ENCODE measurements at regions not wholly inside any gene's neighbourhood (a gene's known extent, or its start where the extent isn't known, plus 50 kb on each side); places are given as distances from the start of the nearest gene placed in this dataset.

GRCh38 chr6:166778776-166779175 lies 151.7 kb upstream of the RPS6KA2 start:
- 83% methylated on average over 14 of the region's 14 CpGs for WGBS
- no peaks in the 10 kb centered on the region for H3K27me3 ChIP-seq
- DNase-seq (ENCODE audit: low spot score in 2 of 2) = no peak

GRCh38 chr6:166778046-166778445 lies 151.0 kb upstream of the RPS6KA2 start:
- Histone ChIP-seq H3K4me1 (no peaks in the 10 kb centered on the region), H3K27ac (no peak overlapping the region), H3K9me3 (no peaks in the 10 kb centered on the region), H3K27me3 (peaks cover under 1% of the 10 kb centered on the region), H3K36me3 (no peaks in the 10 kb centered on the region), H3K4me3 (no peak overlapping the region)
- no peak for DNase-seq (ENCODE audit: low spot score in 2 of 2)
- WGBS = 77% methylated on average over 9 of the region's 9 CpGs
- no peak for TF ChIP-seq POLR2AphosphoS5 (IDR thresholded peaks at IDR 0.05)
- no peak for TF ChIP-seq POLR2A (IDR thresholded peaks at IDR 0.05)
- no peak for TF ChIP-seq CTCF (IDR thresholded peaks at IDR 0.05)
- no peak for TF ChIP-seq EP300 (IDR thresholded peaks at IDR 0.05)

More at GRCh38 chr6:166778776-166779175, 151.7 kb upstream of the RPS6KA2 start:
- H3K27ac ChIP-seq = no peak overlapping the region
- no peaks in the 10 kb centered on the region for H3K36me3 ChIP-seq
- TF ChIP-seq EP300 (IDR thresholded peaks at IDR 0.05) (no peak), CTCF (IDR thresholded peaks at IDR 0.05) (no peak), POLR2A (IDR thresholded peaks at IDR 0.05) (no peak), POLR2AphosphoS5 (IDR thresholded peaks at IDR 0.05) (no peak)
- no peaks in the 10 kb centered on the region for H3K4me1 ChIP-seq
- H3K4me3 ChIP-seq = no peak overlapping the region
- no peaks in the 10 kb centered on the region for H3K9me3 ChIP-seq

GRCh38 chr6:166777096-166777630 lies 150.1 kb upstream of the RPS6KA2 start:
- TF ChIP-seq EP300 (IDR thresholded peaks at IDR 0.05) = no peak
- Histone ChIP-seq H3K9me3 (no peaks in the 10 kb centered on the region), H3K27ac (no peak overlapping the region), H3K36me3 (no peaks in the 10 kb centered on the region), H3K4me3 (no peak overlapping the region), H3K27me3 (peaks cover 3% of the 10 kb centered on the region), H3K4me1 (no peaks in the 10 kb centered on the region)
- WGBS = 84% methylated on average over 14 of the region's 14 CpGs
- no peak for DNase-seq (ENCODE audit: low spot score in 2 of 2)

GRCh38 chr6:166776571-166776970 lies 149.5 kb upstream of the RPS6KA2 start:
- TF ChIP-seq POLR2AphosphoS5 (IDR thresholded peaks at IDR 0.05) = no peak
- TF ChIP-seq CTCF (IDR thresholded peaks at IDR 0.05) = no peak
- no peak for TF ChIP-seq EP300 (IDR thresholded peaks at IDR 0.05)
- no peak for DNase-seq (ENCODE audit: low spot score in 2 of 2)
- H3K9me3 ChIP-seq = no peaks in the 10 kb centered on the region
- 83% methylated on average over 12 of the region's 12 CpGs for WGBS
- H3K36me3 ChIP-seq = no peaks in the 10 kb centered on the region
- no peak overlapping the region for H3K27ac ChIP-seq
- H3K4me1 ChIP-seq = no peaks in the 10 kb centered on the region
- peaks cover 3% of the 10 kb centered on the region for H3K27me3 ChIP-seq
- no peak overlapping the region for H3K4me3 ChIP-seq

GRCh38 chr6:166775923-166776220 lies 148.8 kb upstream of the RPS6KA2 start:
- Histone ChIP-seq H3K4me1 (no peaks in the 10 kb centered on the region), H3K4me3 (no peak overlapping the region), H3K9me3 (no peaks in the 10 kb centered on the region), H3K27ac (no peak overlapping the region), H3K36me3 (no peaks in the 10 kb centered on the region), H3K27me3 (peaks cover 3% of the 10 kb centered on the region)
- 75% methylated on average over 9 of the region's 9 CpGs for WGBS
- no peak for DNase-seq (ENCODE audit: low spot score in 2 of 2)
- no peak for TF ChIP-seq EP300 (IDR thresholded peaks at IDR 0.05)
- TF ChIP-seq CTCF (IDR thresholded peaks at IDR 0.05) = no peak
- TF ChIP-seq POLR2AphosphoS5 (IDR thresholded peaks at IDR 0.05) = no peak
- TF ChIP-seq POLR2A (IDR thresholded peaks at IDR 0.05) = no peak
